GM23248 (cell line): ENCODE measurements at regions not wholly inside any gene's neighbourhood (a gene's known extent, or its start where the extent isn't known, plus 50 kb on each side); places are given as distances from the start of the nearest gene placed in this dataset.

ENCODE experiments used
- DNase-seq: peaks from one replicate; pipeline ENCODE4 v3.0.0-alpha.2; 2015
- H2AFZ ChIP-seq: fragments of 200-600 bp; sonication (generic); 2 replicates; pipeline ENCODE4 v1.6.1; 2016; ENCODE audit warnings: antibody characterized with exemption
- H3F3A ChIP-seq: fragments of 200-600 bp; sonication (generic); 2 replicates; pipeline ENCODE4 v1.6.1; 2016; ENCODE audit warnings: mild to moderate bottlenecking, antibody characterized with exemption, mixed run types; ENCODE audit not compliant: insufficient read depth
- H3K27ac ChIP-seq: fragments of 200-600 bp; sonication (generic); 2 replicates; pipeline ENCODE4 v1.5.1; 2016; ENCODE audit warnings: mild to moderate bottlenecking
- H3K27me3 ChIP-seq: fragments of 200-600 bp; sonication (generic); replicated peaks from 2 replicates; pipeline ENCODE4 v1.6.1; 2016; ENCODE audit warnings: mild to moderate bottlenecking; ENCODE audit not compliant: insufficient read depth
- H3K36me3 ChIP-seq: fragments of 200-600 bp; sonication (generic); 2 replicates; pipeline ENCODE4 v1.6.1; 2016; ENCODE audit warnings: low read depth, mild to moderate bottlenecking
- H3K4me1 ChIP-seq: fragments of 200-600 bp; sonication (generic); 2 replicates; pipeline ENCODE4 v1.6.1; 2016; ENCODE audit warnings: mild to moderate bottlenecking; ENCODE audit not compliant: insufficient read depth
- H3K4me2 ChIP-seq: fragments of 200-600 bp; sonication (generic); one replicate; pipeline ENCODE4 v1.6.1; 2016; ENCODE audit warnings: mild to moderate bottlenecking; ENCODE audit not compliant: unreplicated experiment
- H3K4me3 ChIP-seq: fragments of 200-600 bp; sonication (generic); 2 replicates; pipeline ENCODE4 v1.5.1; 2016; ENCODE audit warnings: mild to moderate bottlenecking
- H3K79me2 ChIP-seq: fragments of 200-600 bp; sonication (generic); 2 replicates; pipeline ENCODE4 v1.6.1; 2016; ENCODE audit warnings: mild to moderate bottlenecking; ENCODE audit not compliant: insufficient read depth
- H3K9ac ChIP-seq: fragments of 200-600 bp; sonication (generic); 2 replicates; pipeline ENCODE4 v1.6.1; 2016; ENCODE audit warnings: mild to moderate bottlenecking
- H3K9me2 ChIP-seq: fragments of 200-600 bp; sonication (generic); 2 replicates; pipeline ENCODE4 v1.6.1; 2016; ENCODE audit warnings: mixed run types, mild to moderate bottlenecking, moderate library complexity; ENCODE audit not compliant: insufficient read depth
- H3K9me3 ChIP-seq: fragments of 200-600 bp; sonication (generic); one replicate; pipeline ENCODE4 v1.6.1; 2017; ENCODE audit warnings: low read depth
- H4K20me1 ChIP-seq: fragments of 200-600 bp; sonication (generic); 2 replicates; pipeline ENCODE4 v1.6.0; 2016; ENCODE audit not compliant: insufficient read depth
- EZH2 ChIP-seq: fragments of 200-600 bp; sonication (generic); IDR thresholded peaks from 2 replicates; pipeline ENCODE4 v1.6.1; 2018; ENCODE audit warnings: antibody characterized with exemption, mild to moderate bottlenecking; ENCODE audit not compliant: insufficient read depth, poor library complexity, severe bottlenecking
- EZH2phosphoT487 ChIP-seq: fragments of 200-600 bp; sonication (generic); IDR thresholded peaks from 2 replicates; pipeline ENCODE4 v1.6.1; 2018; ENCODE audit warnings: antibody characterized with exemption, moderate library complexity, mild to moderate bottlenecking, low read depth; ENCODE audit not compliant: insufficient read depth
- WGBS, 2 experiments: methylation state at CpG; one replicate each; pipeline ENCODE4 v1.1.6; 2015 to 2017; ENCODE audit warnings: low lambda C conversion rate in 2 of 2, low coverage in 1 of 2; ENCODE audit errors: missing lambda C conversion rate in 2 of 2; 5-methylcytosine and 5-hydroxymethylcytosine counted together
- in situ Hi-C: fragments of 300-500 bp; cut with MboI; formaldehyde crosslinking; loops from 2 replicates; pipeline ENCODE4 v1.15.0; 2020

GRCh38 chr2:146916914-146917313, 927.9 kb upstream of the ACVR2A start:
- H3K9me2 ChIP-seq, result no peaks in the 10 kb centered on the region
- H3K27me3 ChIP-seq, result no peaks in the 10 kb centered on the region
- no peak overlapping the region for H3K27ac ChIP-seq
- DNase-seq, result no peak
- H3K9ac ChIP-seq, result no peak overlapping the region
- H3K36me3 ChIP-seq, result no peaks in the 10 kb centered on the region
- TF ChIP-seq EZH2phosphoT487 (no peak), EZH2 (no peak)
- no peak overlapping the region for H3K4me2 ChIP-seq
- no peaks in the 10 kb centered on the region for H3K9me3 ChIP-seq
- H3K4me3 ChIP-seq, result no peak overlapping the region
- no peaks in the 10 kb centered on the region for H3K4me1 ChIP-seq
- no peaks in the 10 kb centered on the region for H4K20me1 ChIP-seq
- 91 to 92% methylated on average over 7 of the region's 7 CpGs for WGBS, 2 experiments
- H2AFZ ChIP-seq, result no peak overlapping the region
- in situ Hi-C loops, result loop anchor here (25.0 kb wide), 1 partner anchor 420 kb away; no protein-coding TSS in a partner anchor
- no peaks in the 10 kb centered on the region for H3K79me2 ChIP-seq
- no peaks in the 10 kb centered on the region for H3F3A ChIP-seq

- Histone ChIP-seq H3K9ac (no peak overlapping the region), H3F3A (no peaks in the 10 kb centered on the region), H3K79me2 (no peaks in the 10 kb centered on the region), H3K4me2 (no peak overlapping the region), H3K4me3 (no peak overlapping the region), H3K27me3 (no peaks in the 10 kb centered on the region), H3K4me1 (no peaks in the 10 kb centered on the region), H2AFZ (no peak overlapping the region), H3K27ac (no peak overlapping the region), H4K20me1 (no peaks in the 10 kb centered on the region), H3K36me3 (no peaks in the 10 kb centered on the region), H3K9me3 (no peaks in the 10 kb centered on the region), H3K9me2 (no peaks in the 10 kb centered on the region)
- WGBS, 2 experiments, result 62 to 65% methylated on average over 3 of the region's 3 CpGs
- in situ Hi-C loops, result loop anchor here (25.0 kb wide), 1 partner anchor 424 kb away; no protein-coding TSS in a partner anchor
- DNase-seq, result no peak
- no peak for TF ChIP-seq EZH2
- TF ChIP-seq EZH2phosphoT487, result no peak
These were observed 931.4 kb upstream of the ACVR2A start for GRCh38 chr2:146913476-146913875.

GRCh38 chr2:146912536-146912935, 932.3 kb upstream of the ACVR2A start:
- no peak for DNase-seq
- Histone ChIP-seq H3K4me1 (no peaks in the 10 kb centered on the region), H3F3A (no peaks in the 10 kb centered on the region), H3K27ac (no peak overlapping the region), H2AFZ (no peak overlapping the region), H3K4me2 (no peak overlapping the region), H3K79me2 (no peaks in the 10 kb centered on the region), H4K20me1 (no peaks in the 10 kb centered on the region), H3K9me2 (no peaks in the 10 kb centered on the region), H3K27me3 (no peaks in the 10 kb centered on the region), H3K9me3 (no peaks in the 10 kb centered on the region), H3K4me3 (no peak overlapping the region), H3K9ac (no peak overlapping the region), H3K36me3 (no peaks in the 10 kb centered on the region)
- no peak for TF ChIP-seq EZH2
- TF ChIP-seq EZH2phosphoT487, result no peak
- WGBS, 2 experiments, result 67 to 85% methylated on average over 3 of the region's 3 CpGs
- in situ Hi-C loops, result loop anchor here (25.0 kb wide), 1 partner anchor 425 kb away; no protein-coding TSS in a partner anchor

GRCh38 chr2:146908776-146909175, 936.1 kb upstream of the ACVR2A start:
- Histone ChIP-seq H3K4me3 (no peak overlapping the region), H3K4me2 (no peak overlapping the region), H3K36me3 (no peaks in the 10 kb centered on the region), H3K9me2 (no peaks in the 10 kb centered on the region), H3K27ac (no peak overlapping the region), H3K9me3 (no peaks in the 10 kb centered on the region), H3K4me1 (no peaks in the 10 kb centered on the region), H2AFZ (no peak overlapping the region), H4K20me1 (no peaks in the 10 kb centered on the region), H3K79me2 (no peaks in the 10 kb centered on the region), H3K27me3 (no peaks in the 10 kb centered on the region), H3K9ac (no peak overlapping the region), H3F3A (no peaks in the 10 kb centered on the region)
- DNase-seq, result no peak
- TF ChIP-seq EZH2, result no peak
- in situ Hi-C loops, result loop anchor here (25.0 kb wide), 1 partner anchor 429 kb away; no protein-coding TSS in a partner anchor
- 8 to 10% methylated on average over 3 of the region's 3 CpGs for WGBS, 2 experiments

- in situ Hi-C loops, result no loop called here
- no peak overlapping the region for H3K9ac ChIP-seq
- H3K36me3 ChIP-seq, result no peaks in the 10 kb centered on the region
- no peaks in the 10 kb centered on the region for H3K9me3 ChIP-seq
- TF ChIP-seq EZH2phosphoT487 (no peak), EZH2 (no peak)
- H3F3A ChIP-seq, result no peaks in the 10 kb centered on the region
- H4K20me1 ChIP-seq, result no peaks in the 10 kb centered on the region
- no peaks in the 10 kb centered on the region for H3K9me2 ChIP-seq
- WGBS, 2 experiments, result 0 to 6% methylated on average over 1 of the region's 1 CpG
- DNase-seq, result no peak
- H3K4me2 ChIP-seq, result no peak overlapping the region
- H3K4me1 ChIP-seq, result no peaks in the 10 kb centered on the region
- no peak overlapping the region for H3K4me3 ChIP-seq
- no peak overlapping the region for H3K27ac ChIP-seq
- H3K79me2 ChIP-seq, result no peaks in the 10 kb centered on the region
- H2AFZ ChIP-seq, result no peak overlapping the region
- H3K27me3 ChIP-seq, result no peaks in the 10 kb centered on the region
These were observed 946.7 kb upstream of the ACVR2A start for GRCh38 chr2:146898083-146898482.
